DMS79 (cell line): ENCODE measurements at regions not wholly inside any gene's neighbourhood (a gene's known extent, or its start where the extent isn't known, plus 50 kb on each side); places are given as distances from the start of the nearest gene placed in this dataset.

Source experiments
- DNase-seq: peaks from one replicate; lab custom pipeline; 2025; lab: John Stamatoyannopoulos, UW

- no peak for DNase-seq
These were observed 192.6 kb upstream of the TCF4 start for GRCh38 chr18:55780586-55781071.

DNA sequence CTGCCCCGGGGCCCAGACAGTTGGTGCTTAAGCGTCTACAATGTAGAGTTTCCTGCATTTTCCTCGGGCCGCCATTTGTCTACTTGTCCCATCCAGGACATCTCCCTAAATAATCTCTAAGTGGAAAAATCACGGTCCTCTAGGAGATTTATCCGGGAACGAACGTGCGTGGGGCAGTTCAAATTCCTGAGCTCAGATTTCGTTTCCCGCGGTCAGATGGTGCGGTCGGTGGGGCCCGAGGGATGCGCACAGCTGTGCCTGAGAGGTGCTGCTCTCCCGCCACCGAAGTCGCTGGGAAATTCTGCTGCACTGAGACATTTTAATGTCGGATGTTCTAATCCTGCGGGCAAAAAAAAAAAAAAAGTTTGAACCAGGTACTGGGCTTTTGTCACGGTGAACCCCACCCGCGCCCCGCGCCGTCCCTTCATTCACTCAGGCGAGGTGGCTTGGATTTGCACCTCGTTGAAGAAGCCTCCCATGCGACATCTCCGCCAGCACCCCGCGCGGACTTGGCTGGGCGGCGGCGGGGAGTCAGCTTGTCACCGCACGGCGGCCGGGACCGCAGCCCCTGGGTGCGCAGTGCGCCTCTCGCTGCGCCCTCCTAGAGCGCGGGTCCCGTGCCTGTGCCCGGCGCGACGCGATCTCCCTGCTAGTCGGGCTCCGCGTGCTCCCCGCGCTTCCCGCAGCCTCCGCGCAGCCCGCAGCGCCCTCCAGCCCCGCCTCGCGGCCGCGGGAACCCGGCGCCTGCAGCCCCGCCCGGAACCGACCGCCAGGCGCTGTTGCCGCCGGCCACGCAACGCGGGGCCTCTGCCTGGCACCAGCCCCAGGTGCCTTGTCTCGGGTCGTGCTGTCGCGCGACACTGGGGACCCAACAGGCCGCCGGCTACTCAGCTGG is 191.9 kb upstream of the TCF4 start:
- DNase-seq, result no peak

- DNase-seq, result no peak
These were observed 191.0 kb upstream of the TCF4 start for GRCh38 chr18:55778788-55779690.

- DNase-seq, result no peak
These were observed 189.8 kb upstream of the TCF4 start for GRCh38 chr18:55777666-55778304.

DNA sequence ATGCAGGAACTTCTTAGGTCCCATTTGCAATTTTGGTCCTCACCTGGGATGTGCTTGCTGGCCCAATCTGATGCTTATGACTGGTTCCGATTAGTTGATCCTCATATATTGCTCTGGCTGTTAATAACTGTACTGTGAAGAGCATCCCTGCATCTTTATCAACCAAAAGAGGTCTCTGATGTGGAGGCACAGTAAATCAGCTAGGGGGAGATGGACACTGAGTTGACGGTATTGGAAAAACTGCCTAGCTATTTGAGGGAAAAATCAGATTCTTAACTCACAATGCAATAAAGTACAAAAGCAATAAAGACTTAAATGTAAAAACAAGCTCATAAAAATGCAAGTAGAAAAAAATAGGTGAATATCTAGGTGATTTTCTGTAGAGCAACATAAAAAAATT is 188.0 kb upstream of the TCF4 start:
- DNase-seq, result no peak

- DNase-seq, result no peak
These were observed 186.5 kb upstream of the TCF4 start for GRCh38 chr18:55774505-55774904.

DNA sequence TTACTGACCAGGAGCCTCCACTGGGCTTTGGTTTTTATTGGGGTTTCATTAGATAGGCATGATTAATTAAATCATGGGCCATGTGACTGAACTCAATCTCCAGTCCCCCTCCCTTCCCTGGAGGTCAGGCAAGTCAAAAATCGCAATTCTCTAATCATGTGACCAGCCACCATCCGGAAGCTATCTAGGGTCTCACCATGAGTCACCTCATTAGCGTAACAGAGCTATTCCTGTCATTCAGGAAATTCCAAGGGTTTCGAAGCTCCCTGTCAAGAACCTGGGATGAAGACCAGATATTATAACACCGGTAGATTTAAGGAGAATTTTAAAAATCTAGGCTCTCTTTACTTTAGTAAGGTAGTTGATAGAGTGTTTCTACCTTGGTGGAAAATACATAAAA is 180.3 kb upstream of the TCF4 start:
- DNase-seq, result no peak

DNA sequence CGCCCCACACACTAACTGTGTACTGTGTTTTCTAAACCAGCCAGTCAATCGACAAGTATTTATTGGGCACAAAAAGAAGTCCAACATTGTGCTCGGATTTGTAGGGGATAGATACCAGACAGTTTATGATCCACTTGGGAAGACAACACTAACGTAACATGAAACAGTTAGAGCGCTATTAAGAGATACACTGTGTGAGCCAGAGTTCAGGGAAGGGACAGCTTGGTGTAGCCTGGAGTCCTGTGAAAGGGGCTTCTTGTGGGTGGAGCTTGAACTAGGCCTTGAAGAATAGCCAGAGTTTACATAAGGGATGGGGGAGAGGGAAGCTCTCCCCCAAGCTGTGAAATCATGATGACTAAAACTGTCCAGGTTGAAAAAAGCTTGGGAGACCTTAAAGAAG is 176.4 kb upstream of the TCF4 start:
- no peak for DNase-seq

GRCh38 chr18:55763805-55764204 is 175.8 kb upstream of the TCF4 start:
- DNase-seq, result no peak

DNA sequence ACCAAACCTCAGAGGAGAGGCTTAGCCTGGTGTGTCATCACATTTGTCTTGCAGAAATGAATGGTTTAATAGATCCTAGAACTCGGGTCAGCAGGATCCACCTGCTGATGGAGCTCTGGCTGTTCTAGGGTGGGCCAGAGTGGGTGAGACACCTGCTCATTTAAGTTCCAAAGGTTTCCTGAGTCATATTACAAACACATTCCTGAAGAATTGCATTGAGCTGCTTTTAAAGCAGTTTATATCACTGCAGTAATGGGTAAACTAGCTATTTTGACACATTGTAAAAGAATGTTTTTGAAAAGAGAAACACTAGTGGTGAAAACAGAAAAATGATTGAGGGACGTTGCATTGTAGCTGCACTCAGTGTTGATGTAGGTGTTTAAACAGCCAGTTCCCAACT is 175.3 kb upstream of the TCF4 start:
- DNase-seq, result no peak

DNA sequence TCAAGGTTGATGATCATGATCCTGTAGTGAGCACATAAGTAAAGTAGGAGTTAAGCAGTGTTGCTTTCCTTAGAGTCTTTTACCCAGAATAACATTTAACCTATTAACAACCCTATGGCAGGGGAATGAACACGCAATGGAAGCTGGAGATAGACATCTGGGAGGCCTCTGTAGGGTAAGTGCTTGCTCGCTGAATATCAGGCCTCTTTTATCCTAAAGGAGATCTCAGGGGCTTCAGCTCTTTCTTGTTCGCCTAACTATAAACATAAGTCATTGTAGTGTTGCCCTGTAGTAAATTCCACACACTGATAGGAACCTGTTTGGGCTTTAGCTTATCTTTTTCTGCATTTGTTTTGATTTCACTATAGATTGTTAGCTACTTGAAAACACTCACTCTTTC is 174.4 kb upstream of the TCF4 start:
- no peak for DNase-seq

DNA sequence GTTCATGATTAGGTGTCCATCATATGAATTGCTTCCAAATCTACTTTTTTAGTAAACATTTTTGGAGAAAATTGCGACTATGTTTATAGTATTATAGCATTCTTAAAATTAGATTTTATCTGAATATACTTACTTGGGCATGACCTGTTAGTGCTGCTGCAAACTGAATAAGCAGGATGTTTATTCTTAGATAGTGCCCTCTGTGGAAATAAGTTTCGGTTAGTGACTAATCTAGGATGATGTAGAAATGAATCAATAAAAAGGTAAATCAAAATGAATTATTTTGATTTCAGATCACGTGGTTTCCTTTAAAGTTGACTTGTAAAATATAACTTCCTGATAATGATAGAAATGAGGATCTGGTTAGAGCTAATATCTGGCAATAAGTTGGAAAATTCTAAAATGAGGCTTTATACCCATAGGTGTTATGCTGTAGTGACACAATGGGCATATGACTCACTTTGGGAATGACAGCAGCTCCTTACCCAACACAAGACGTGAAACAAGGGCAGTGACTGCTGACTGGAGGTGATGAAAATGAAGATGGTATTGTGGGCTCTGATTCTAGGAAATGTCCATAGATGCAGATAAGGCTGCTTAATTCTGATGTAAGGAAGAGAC is 165.8 kb upstream of the TCF4 start:
- DNase-seq, result no peak

- DNase-seq, result no peak
These were observed 163.5 kb upstream of the TCF4 start for GRCh38 chr18:55751476-55751875.

- no peak for DNase-seq
These were observed 160.3 kb upstream of the TCF4 start for GRCh38 chr18:55748227-55748738.

GRCh38 chr18:55744206-55744605 is 156.2 kb upstream of the TCF4 start:
- no peak for DNase-seq

GRCh38 chr18:55743736-55744135 is 155.7 kb upstream of the TCF4 start:
- DNase-seq, result no peak

- DNase-seq, result no peak
These were observed 155.1 kb upstream of the TCF4 start for GRCh38 chr18:55743133-55743532.

DNA sequence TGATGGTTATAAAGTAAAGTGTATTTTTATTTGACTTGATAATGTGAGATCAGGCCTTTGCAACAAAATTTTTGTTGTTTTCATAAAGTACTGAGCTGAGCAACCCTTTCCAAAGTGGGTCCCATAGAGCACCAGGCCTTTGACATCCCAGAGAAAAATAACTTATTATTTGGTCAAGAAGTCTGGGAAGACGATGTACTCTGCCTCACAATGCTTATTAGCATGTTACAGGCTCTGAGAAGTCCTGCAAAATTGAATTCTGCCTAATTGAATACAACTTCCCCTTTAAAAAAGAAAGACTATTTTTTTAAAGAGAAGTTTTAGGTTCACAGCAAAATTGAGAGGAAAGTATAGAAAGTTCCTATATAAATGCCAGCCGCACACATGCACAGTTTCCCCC is 151.5 kb upstream of the TCF4 start:
- DNase-seq, result no peak

- no peak for DNase-seq
These were observed 150.6 kb upstream of the TCF4 start for GRCh38 chr18:55738483-55739114.

DNA sequence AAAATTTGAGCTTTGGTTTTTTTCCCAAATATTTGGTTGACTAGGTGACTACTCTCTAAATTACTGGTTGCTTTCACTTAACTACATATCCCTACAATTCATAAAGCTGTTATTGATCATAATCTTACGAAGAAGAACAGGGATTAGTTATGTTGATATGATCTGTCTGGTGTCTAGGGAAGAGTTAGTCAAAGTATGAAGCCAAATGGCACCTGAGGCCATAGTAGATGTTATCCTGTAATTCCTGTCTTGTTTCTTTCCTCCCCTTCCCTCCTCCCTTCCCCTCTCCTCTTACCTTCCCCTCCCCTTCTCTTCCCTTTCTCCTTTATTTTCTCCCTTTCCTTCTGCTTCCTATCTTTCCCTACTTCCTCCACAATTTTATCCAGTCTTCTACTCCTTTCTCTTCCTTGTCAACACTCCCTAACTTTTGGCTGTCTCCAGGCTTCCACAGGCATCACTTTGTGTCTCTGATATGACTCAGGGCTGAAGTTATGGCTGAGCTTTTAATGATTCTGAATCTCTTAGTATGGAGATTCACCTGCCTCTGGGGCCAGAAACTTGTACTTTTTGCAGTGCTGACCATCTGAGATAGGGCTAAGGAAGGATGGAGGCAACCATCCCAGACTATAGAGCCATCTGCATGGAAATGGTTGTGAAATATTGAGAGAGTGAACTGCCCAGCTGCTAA is 149.9 kb upstream of the TCF4 start:
- DNase-seq, result no peak

DNA sequence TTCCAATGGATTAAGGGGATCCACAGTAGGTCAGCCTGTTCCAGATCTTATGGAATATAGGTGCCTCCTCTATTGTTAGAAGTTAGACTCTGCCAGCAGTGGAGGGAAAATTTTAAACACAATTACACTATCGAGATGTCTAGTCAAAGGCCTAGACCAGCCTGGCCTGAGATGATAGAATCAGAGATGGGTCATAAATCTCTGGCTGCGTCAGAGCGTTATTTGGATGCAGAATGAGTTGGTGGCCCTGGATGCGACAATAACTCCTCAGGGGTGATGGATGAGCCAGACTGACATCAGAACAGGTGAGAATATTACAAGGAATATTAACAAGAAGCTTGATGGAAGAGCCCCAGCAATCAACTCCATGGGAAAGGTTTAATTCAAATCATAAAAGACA is 149.3 kb upstream of the TCF4 start:
- no peak for DNase-seq
